ENCODE measurements at regions not wholly inside any gene's neighbourhood (a gene's known extent, or its start where the extent isn't known, plus 50 kb on each side); places are given as distances from the start of the nearest gene placed in this dataset.

DNA sequence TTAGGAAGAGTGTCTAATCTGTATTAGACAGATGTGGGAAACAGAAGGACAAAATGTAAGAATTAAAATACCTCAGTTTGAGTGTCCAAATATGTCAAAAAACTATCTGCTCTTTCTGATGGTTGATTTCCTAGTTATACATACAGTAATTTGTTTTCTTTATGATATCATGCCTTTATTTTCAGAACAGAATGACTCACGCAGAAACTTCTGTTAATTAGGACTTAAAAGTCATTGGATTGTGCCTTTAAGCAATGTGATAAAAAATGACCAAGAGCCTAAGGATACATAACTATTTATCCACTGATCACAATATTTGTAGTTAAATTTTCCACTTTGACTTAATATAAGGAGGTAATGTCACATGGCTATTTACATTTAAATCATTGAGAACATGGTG, 206.7 kb upstream of the PTPRZ1 start:
- TF ChIP-seq FOXP2 (optimal IDR thresholded peaks at IDR 0.05; ENCODE audit: control extremely low read depth, extremely low read length, insufficient read depth) (no peak), EZH2 (IDR thresholded peaks at IDR 0.05) (no peak), POLR2AphosphoS5 (IDR thresholded peaks at IDR 0.05; ENCODE audit: borderline replicate concordance, low read depth, low read length) (no peak)

Data from SK-N-MC (cell line).